ENCODE measurements at regions not wholly inside any gene's neighbourhood (a gene's known extent, or its start where the extent isn't known, plus 50 kb on each side); places are given as distances from the start of the nearest gene placed in this dataset.
"Not testable (repeated sequence)": the region's sequence is repeated elsewhere in the genome, so short reads cannot be mapped to it uniquely, and the experiment has no call there.

GRCh38 chr12:67759829-67760228 lies 111.3 kb downstream of the DYRK2 start:
- no peak for DNase-seq (ENCODE audit: low spot score)

- DNase-seq (ENCODE audit: low spot score): no peak
Measured at GRCh38 chr12:67760586-67761275, 112.2 kb downstream of the DYRK2 start.

GRCh38 chr12:67761566-67761965 lies 113.0 kb downstream of the DYRK2 start:
- no peak for DNase-seq (ENCODE audit: low spot score)

- DNase-seq (ENCODE audit: low spot score): no peak
Measured at GRCh38 chr12:67764055-67764454, 115.5 kb downstream of the DYRK2 start.

GRCh38 chr12:67764946-67765619 lies 116.5 kb downstream of the DYRK2 start:
- no peak for DNase-seq (ENCODE audit: low spot score)

GRCh38 chr12:67765776-67766766 lies 117.5 kb downstream of the DYRK2 start:
- DNase-seq (ENCODE audit: low spot score): no peak

- DNase-seq (ENCODE audit: low spot score): peak; percentile 5
Measured at GRCh38 chr12:67772267-67773169, 124.0 kb downstream of the DYRK2 start.

- DNase-seq (ENCODE audit: low spot score): no peak
Measured at GRCh38 chr12:67773896-67774295, 125.4 kb downstream of the DYRK2 start.

- DNase-seq (ENCODE audit: low spot score): no peak
Measured at GRCh38 chr12:67774983-67775587, 126.5 kb downstream of the DYRK2 start.

- no peak for DNase-seq (ENCODE audit: low spot score)
Measured at GRCh38 chr12:67780580-67781084, 132.1 kb downstream of the DYRK2 start.

- DNase-seq (ENCODE audit: low spot score): no peak
Measured at GRCh38 chr12:67782573-67782972, 134.0 kb downstream of the DYRK2 start.

- DNase-seq (ENCODE audit: low spot score): no peak
Measured at GRCh38 chr12:67783393-67783792, 134.8 kb downstream of the DYRK2 start.

- DNase-seq (ENCODE audit: low spot score): no peak
Measured at GRCh38 chr12:67784831-67785230, 136.3 kb downstream of the DYRK2 start.

GRCh38 chr12:67786086-67786485 lies 137.5 kb downstream of the DYRK2 start:
- DNase-seq (ENCODE audit: low spot score): no peak

GRCh38 chr12:67788118-67788517 lies 139.6 kb downstream of the DYRK2 start:
- DNase-seq (ENCODE audit: low spot score): no peak

GRCh38 chr12:67789266-67789665 lies 140.7 kb downstream of the DYRK2 start:
- no peak for DNase-seq (ENCODE audit: low spot score)

GRCh38 chr12:67790660-67791059 lies 142.1 kb downstream of the DYRK2 start:
- no peak for DNase-seq (ENCODE audit: low spot score)

GRCh38 chr12:67791362-67791761 lies 142.8 kb downstream of the DYRK2 start:
- not testable (repeated sequence) for DNase-seq (ENCODE audit: low spot score)

GRCh38 chr12:67792185-67792584 lies 143.6 kb downstream of the DYRK2 start:
- DNase-seq (ENCODE audit: low spot score): no peak

GRCh38 chr12:67794161-67794560 lies 145.6 kb downstream of the DYRK2 start:
- DNase-seq (ENCODE audit: low spot score): no peak

- DNase-seq (ENCODE audit: low spot score): no peak
Measured at GRCh38 chr12:67795236-67795635, 146.7 kb downstream of the DYRK2 start.

Data from globus pallidus (tissue), 1 donor.